Upper lobe of left lung (tissue), 6 donors: ENCODE measurements at regions not wholly inside any gene's neighbourhood (a gene's known extent, or its start where the extent isn't known, plus 50 kb on each side); places are given as distances from the start of the nearest gene placed in this dataset.

Source experiments
- ATAC-seq, 2 donors: fragments of 200-7000 bp; cut with Tn5 transposase; one replicate each; pipeline ENCODE4 v1.9.1; 2022; ENCODE audit warnings: mild to moderate bottlenecking in 2 of 2, moderate library complexity in 2 of 2; ENCODE audit not compliant: low FRiP score in 2 of 2
- DNase-seq, 2 donors: peaks; one replicate each; pipeline ENCODE4 v3.0.0-alpha.2; 2019 to 2020
- H3K27ac ChIP-seq, 4 donors: fragments of 200-600 bp; sonication (generic); one replicate each; pipeline ENCODE4 v1.5.1; 2016 to 2019
- H3K27me3 ChIP-seq, 4 donors: fragments of 200-600 bp; sonication (generic); one replicate each; pipeline ENCODE4 v1.5.1; 2017 to 2019
- H3K36me3 ChIP-seq, 4 donors: fragments of 200-600 bp; sonication (generic); one replicate each; pipeline ENCODE4 v1.5.1; 2016 to 2019
- H3K4me1 ChIP-seq, 4 donors: fragments of 200-600 bp; sonication (generic); one replicate each; pipeline ENCODE4 v1.5.1; 2018 to 2019
- H3K4me3 ChIP-seq, 4 donors: fragments of 200-600 bp; sonication (generic); one replicate each; pipeline ENCODE4 v1.5.1; 2017 to 2019; ENCODE audit warnings: mild to moderate bottlenecking in 2 of 4, moderate library complexity in 1 of 4
- H3K9me3 ChIP-seq, 4 donors: fragments of 200-600 bp; sonication (generic); one replicate each; pipeline ENCODE4 v1.5.1; 2018 to 2019
- CTCF ChIP-seq, 6 experiments: fragments of 450-650 bp in 4 of 6; fragments of 200-600 bp in 2 of 6; sonication (generic) in 2 of 6; IDR thresholded peaks; one replicate each; pipeline ENCODE4 v1.5.1; 2016 to 2019; ENCODE audit warnings: antibody characterized with exemption in 6 of 6
- EP300 ChIP-seq, 4 donors: sonication (generic); formaldehyde crosslinking; IDR thresholded peaks; one replicate each; pipeline ENCODE4 v1.5.1; 2017; ENCODE audit warnings: antibody characterized with exemption in 4 of 4, control low read depth in 2 of 4
- POLR2A ChIP-seq, 4 donors: fragments of 450-650 bp; IDR thresholded peaks; one replicate each; pipeline ENCODE4 v1.5.1; 2016 to 2017; ENCODE audit warnings: antibody characterized with exemption in 4 of 4, mild to moderate bottlenecking in 2 of 4
- POLR2AphosphoS5 ChIP-seq, 2 donors: sonication (generic); formaldehyde crosslinking; IDR thresholded peaks; one replicate each; pipeline ENCODE4 v1.5.1; 2017; ENCODE audit warnings: antibody characterized with exemption in 2 of 2
- WGBS, 2 donors: methylation state at CpG; one replicate each; pipeline ENCODE4 v1.1.5; 2017 to 2018; 5-methylcytosine and 5-hydroxymethylcytosine counted together
- donor health status: DM: no; HTN: no; CAD: no; lungs with moderate emphysema.
- donor health status: DM: no; HTN: yes; CAD: no; lungs with severe emphysema.

- Histone ChIP-seq H3K9me3 (no peaks in the 10 kb centered on the region), H3K27ac (no peak overlapping the region), H3K36me3 (no peaks in the 10 kb centered on the region), H3K4me1 (no peaks in the 10 kb centered on the region), H3K27me3 (no peaks in the 10 kb centered on the region), H3K4me3 (no peak overlapping the region)
- TF ChIP-seq EP300 (IDR thresholded peaks at IDR 0.05) (no peak), POLR2AphosphoS5 (IDR thresholded peaks at IDR 0.05) (no peak), CTCF (IDR thresholded peaks at IDR 0.05) (no peak), POLR2A (IDR thresholded peaks at IDR 0.05) (no peak)
- 42 to 54% methylated on average over 9 of the region's 9 CpGs for WGBS, 2 donors
- DNase-seq = no peak
- no peak for ATAC-seq
These were observed 834.6 kb downstream of the TBC1D22A start for GRCh38 chr22:47597041-47597440.

GRCh38 chr22:47596176-47596690 lies 833.8 kb downstream of the TBC1D22A start:
- ATAC-seq = no peak
- Histone ChIP-seq H3K27me3 (no peaks in the 10 kb centered on the region), H3K36me3 (no peaks in the 10 kb centered on the region), H3K9me3 (no peaks in the 10 kb centered on the region), H3K4me1 (no peaks in the 10 kb centered on the region), H3K27ac (no peak overlapping the region), H3K4me3 (no peak overlapping the region)
- 66 to 85% methylated on average over 4 to 9 of the region's 9 CpGs for WGBS, 2 donors
- TF ChIP-seq EP300 (IDR thresholded peaks at IDR 0.05) (no peak), CTCF (IDR thresholded peaks at IDR 0.05) (no peak), POLR2AphosphoS5 (IDR thresholded peaks at IDR 0.05) (no peak), POLR2A (IDR thresholded peaks at IDR 0.05) (no peak)
- no peak for DNase-seq

GRCh38 chr22:47594836-47595521 lies 832.5 kb downstream of the TBC1D22A start:
- Histone ChIP-seq H3K27ac (no peak overlapping the region), H3K36me3 (no peaks in the 10 kb centered on the region), H3K27me3 (no peaks in the 10 kb centered on the region), H3K9me3 (no peaks in the 10 kb centered on the region), H3K4me3 (no peak overlapping the region), H3K4me1 (no peaks in the 10 kb centered on the region)
- no peak for ATAC-seq
- DNase-seq = no peak
- TF ChIP-seq EP300 (IDR thresholded peaks at IDR 0.05) (no peak), POLR2A (IDR thresholded peaks at IDR 0.05) (no peak), POLR2AphosphoS5 (IDR thresholded peaks at IDR 0.05) (no peak), CTCF (IDR thresholded peaks at IDR 0.05) (no peak)
- WGBS, 2 donors = 80 to 90% methylated on average over 4 to 6 of the region's 6 CpGs

- H3K4me1 ChIP-seq = no peaks in the 10 kb centered on the region
- H3K9me3 ChIP-seq = no peaks in the 10 kb centered on the region
- TF ChIP-seq POLR2AphosphoS5 (IDR thresholded peaks at IDR 0.05) = no peak
- no peak for TF ChIP-seq POLR2A (IDR thresholded peaks at IDR 0.05)
- no peak for TF ChIP-seq CTCF (IDR thresholded peaks at IDR 0.05)
- no peak for TF ChIP-seq EP300 (IDR thresholded peaks at IDR 0.05)
- WGBS, 2 donors = 89 to 94% methylated on average over 10 to 15 of the region's 15 CpGs
- no peak for ATAC-seq
- no peak overlapping the region for H3K4me3 ChIP-seq
- H3K36me3 ChIP-seq = no peaks in the 10 kb centered on the region
- no peaks in the 10 kb centered on the region for H3K27me3 ChIP-seq
- no peak for DNase-seq
- H3K27ac ChIP-seq = no peak overlapping the region
These were observed 831.5 kb downstream of the TBC1D22A start for GRCh38 chr22:47593911-47594311.

GRCh38 chr22:47593291-47593690 lies 830.8 kb downstream of the TBC1D22A start:
- Histone ChIP-seq H3K36me3 (no peaks in the 10 kb centered on the region), H3K27me3 (no peaks in the 10 kb centered on the region), H3K4me3 (no peak overlapping the region), H3K4me1 (no peaks in the 10 kb centered on the region), H3K9me3 (no peaks in the 10 kb centered on the region), H3K27ac (no peak overlapping the region)
- no peak for DNase-seq
- 87 to 95% methylated on average over 13 of the region's 13 CpGs for WGBS, 2 donors
- TF ChIP-seq POLR2AphosphoS5 (IDR thresholded peaks at IDR 0.05) (no peak), POLR2A (IDR thresholded peaks at IDR 0.05) (no peak), EP300 (IDR thresholded peaks at IDR 0.05) (no peak)
- ATAC-seq = no peak
